HK-2 (cell line): ENCODE measurements at regions not wholly inside any gene's neighbourhood (a gene's known extent, or its start where the extent isn't known, plus 50 kb on each side); places are given as distances from the start of the nearest gene placed in this dataset.
"Not testable (repeated sequence)": the region's sequence is repeated elsewhere in the genome, so short reads cannot be mapped to it uniquely, and the experiment has no call there.

Source experiments
- DNase-seq: peaks from one replicate; pipeline ENCODE4 v3.0.0-alpha.2; 2018; ENCODE audit not compliant: unreplicated experiment

GRCh38 chr4:128566693-128567092 is 242.8 kb upstream of the JADE1 start:
- DNase-seq: no peak

GRCh38 chr4:128565565-128566186 is 243.8 kb upstream of the JADE1 start:
- no peak for DNase-seq

GRCh38 chr4:128565054-128565453 is 244.4 kb upstream of the JADE1 start:
- DNase-seq: no peak

- DNase-seq: no peak
These were observed 245.3 kb upstream of the JADE1 start for GRCh38 chr4:128564081-128564630.

- no peak for DNase-seq
These were observed 248.6 kb upstream of the JADE1 start for GRCh38 chr4:128560754-128561495.

- no peak for DNase-seq
These were observed 250.4 kb upstream of the JADE1 start for GRCh38 chr4:128558896-128559679.

- no peak for DNase-seq
These were observed 252.7 kb upstream of the JADE1 start for GRCh38 chr4:128556756-128557155.

GRCh38 chr4:128553686-128554515 is 255.6 kb upstream of the JADE1 start:
- no peak for DNase-seq

- DNase-seq: no peak
These were observed 257.0 kb upstream of the JADE1 start for GRCh38 chr4:128552586-128552907.

- no peak for DNase-seq
These were observed 258.2 kb upstream of the JADE1 start for GRCh38 chr4:128551280-128551679.

- DNase-seq: no peak
These were observed 259.4 kb upstream of the JADE1 start for GRCh38 chr4:128550060-128550459.

GRCh38 chr4:128549636-128550035 is 259.9 kb upstream of the JADE1 start:
- DNase-seq: no peak

GRCh38 chr4:128548381-128548780 is 260.8 kb upstream of the PGRMC2 start:
- DNase-seq: no peak

GRCh38 chr4:128544272-128544671 is 256.7 kb upstream of the PGRMC2 start:
- DNase-seq: no peak

GRCh38 chr4:128543696-128544095 is 256.1 kb upstream of the PGRMC2 start:
- no peak for DNase-seq

- DNase-seq: no peak
These were observed 254.4 kb upstream of the PGRMC2 start for GRCh38 chr4:128542047-128542446.

- no peak for DNase-seq
These were observed 252.5 kb upstream of the PGRMC2 start for GRCh38 chr4:128540122-128540521.

GRCh38 chr4:128538111-128538882 is 250.7 kb upstream of the PGRMC2 start:
- DNase-seq: no peak

GRCh38 chr4:128536746-128537145 is 249.1 kb upstream of the PGRMC2 start:
- no peak for DNase-seq

GRCh38 chr4:128535510-128535909 is 247.9 kb upstream of the PGRMC2 start:
- DNase-seq: not testable (repeated sequence)
